Thymus (tissue), 11 donors: ENCODE measurements at regions not wholly inside any gene's neighbourhood (a gene's known extent, or its start where the extent isn't known, plus 50 kb on each side); places are given as distances from the start of the nearest gene placed in this dataset.

Experiments
- DNase-seq, 9 donors: peaks; one replicate each; pipeline ENCODE4 v3.0.0-alpha.2; 2013; ENCODE audit warnings: low spot score in 9 of 9, low read depth in 6 of 9, missing footprints in 1 of 9
- H3K27ac ChIP-seq, 2 donors: one replicate each; pipeline ENCODE4 v1.5.1; 2013; ENCODE audit warnings: control low read depth in 1 of 2, low read depth in 1 of 2, low read length in 1 of 2, mild to moderate bottlenecking in 1 of 2, moderate library complexity in 1 of 2
- H3K27me3 ChIP-seq, 2 donors: one replicate each; pipeline ENCODE4 v1.5.1; 2013; ENCODE audit warnings: low read length in 1 of 2; ENCODE audit not compliant: control insufficient read depth in 2 of 2, insufficient read depth in 1 of 2
- H3K36me3 ChIP-seq, 2 donors: one replicate each; pipeline ENCODE4 v1.5.1; 2013; ENCODE audit warnings: low read length in 1 of 2, mild to moderate bottlenecking in 1 of 2, moderate library complexity in 1 of 2; ENCODE audit not compliant: control insufficient read depth in 2 of 2, insufficient read depth in 2 of 2
- H3K4me1 ChIP-seq, 2 donors: one replicate each; pipeline ENCODE4 v1.5.1; 2013; ENCODE audit warnings: low read length in 2 of 2; ENCODE audit not compliant: control insufficient read depth in 2 of 2, insufficient read depth in 2 of 2
- H3K4me3 ChIP-seq, 2 donors: one replicate each; pipeline ENCODE4 v1.5.1; 2013; ENCODE audit warnings: low read length in 2 of 2, control low read depth in 1 of 2, mild to moderate bottlenecking in 1 of 2
- H3K9me3 ChIP-seq, 2 donors: one replicate each; pipeline ENCODE4 v1.5.1; 2013; ENCODE audit warnings: low read length in 1 of 2, mild to moderate bottlenecking in 1 of 2; ENCODE audit not compliant: control insufficient read depth in 2 of 2, insufficient read depth in 1 of 2
- WGBS: extraction: QIAGEN DNeasy Blood & Tissue Kit; methylation state at CpG from one replicate; pipeline ENCODE4 v1.1.7; 2013; 5-methylcytosine and 5-hydroxymethylcytosine counted together
- donor health status: healthy.

DNA sequence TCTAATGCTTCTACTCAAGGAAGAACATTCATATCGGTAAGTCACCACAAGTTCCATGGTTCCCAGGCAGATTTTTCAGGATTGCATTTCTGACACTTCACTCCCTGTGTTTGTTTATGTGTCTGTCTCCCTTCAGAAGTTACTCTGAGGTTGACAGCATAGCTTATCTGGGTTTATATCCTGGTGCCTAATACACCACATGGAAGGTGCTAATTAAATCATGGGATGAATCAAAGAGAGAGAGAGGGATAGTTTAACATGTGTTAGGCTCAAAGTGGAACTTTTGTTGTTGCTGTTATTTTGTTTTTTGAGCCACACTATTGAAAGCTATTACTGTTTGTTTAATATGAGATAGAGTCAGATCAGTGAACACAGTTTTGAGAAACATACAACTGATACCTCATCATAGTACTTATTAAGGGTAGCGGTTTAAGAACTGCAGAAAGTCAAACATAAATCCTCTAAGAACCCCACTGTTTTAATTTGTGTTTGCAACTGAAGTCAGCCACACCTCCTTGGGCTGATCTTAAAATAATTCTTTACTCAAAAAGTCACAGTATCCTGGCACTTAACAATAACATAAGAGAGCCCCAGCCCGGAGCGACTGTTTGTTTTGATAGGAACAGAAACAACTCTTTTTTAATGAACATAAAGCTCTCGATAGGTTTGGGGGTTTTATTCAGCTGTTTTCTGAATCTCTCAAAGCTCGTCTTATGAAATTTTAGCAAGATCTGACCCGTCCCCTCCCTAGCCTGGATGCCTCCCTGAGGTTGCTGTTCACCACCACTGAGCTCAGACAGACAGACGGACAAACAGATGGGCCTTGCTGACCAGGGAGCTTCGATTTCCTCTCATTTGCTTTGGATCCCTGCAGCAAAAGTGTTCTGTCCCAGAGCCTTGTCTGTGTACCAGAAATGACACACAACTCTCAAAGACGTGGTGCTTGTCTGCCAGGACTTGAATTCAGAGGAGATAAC, 98.3 kb upstream of the MYOCD start:
- Histone ChIP-seq H3K27me3 (no peaks in the 10 kb centered on the region), H3K4me1 (no peaks in the 10 kb centered on the region), H3K36me3 (no peaks in the 10 kb centered on the region), H3K9me3 (no peaks in the 10 kb centered on the region), H3K27ac (no peak overlapping the region), H3K4me3 (no peak overlapping the region)
- no peak for DNase-seq
- 69% methylated on average over 10 of the region's 10 CpGs for WGBS

DNA sequence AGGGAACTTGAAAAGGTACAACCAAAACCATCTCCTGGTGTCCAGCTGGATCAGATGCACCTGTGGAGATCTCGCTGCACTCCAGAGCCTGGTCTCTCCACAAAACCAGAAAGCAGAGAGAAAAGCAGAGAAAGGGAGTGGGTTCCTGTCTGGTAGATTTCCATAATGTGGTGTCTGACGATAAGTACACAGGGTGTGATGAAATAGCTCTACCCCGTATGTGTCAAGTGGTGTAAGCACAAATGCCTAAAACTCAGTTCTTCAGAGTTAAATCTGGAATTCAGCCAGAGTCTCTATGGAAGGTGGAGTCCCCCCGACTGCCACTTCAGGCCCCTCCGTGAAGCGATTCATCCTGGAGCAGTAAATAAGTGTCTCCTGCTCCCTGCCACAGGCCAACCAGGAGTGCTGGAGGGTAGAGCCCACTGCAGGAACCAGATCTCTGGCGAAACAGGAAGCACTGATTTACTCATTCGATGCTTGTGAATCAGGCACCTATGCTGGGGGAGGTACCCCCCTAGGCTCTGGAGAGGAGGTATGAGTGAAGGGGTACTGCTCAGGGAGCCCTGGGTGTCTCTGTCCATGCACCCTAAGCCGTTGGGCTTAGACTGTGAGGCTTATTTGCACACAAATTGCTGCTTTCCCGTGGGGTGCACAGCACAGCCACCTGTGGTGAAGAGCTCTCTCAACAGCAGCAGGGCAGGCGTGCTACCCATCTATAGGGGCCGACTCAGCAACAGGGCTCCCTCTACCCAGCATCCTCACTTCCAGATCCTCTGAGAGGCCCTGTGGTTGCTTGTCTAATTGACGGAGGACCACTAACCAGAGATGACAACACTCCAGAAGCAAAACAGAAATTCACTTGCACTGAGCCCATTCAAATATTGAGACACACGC, 97.1 kb upstream of the MYOCD start:
- Histone ChIP-seq H3K27ac (no peak overlapping the region), H3K36me3 (no peaks in the 10 kb centered on the region), H3K27me3 (no peaks in the 10 kb centered on the region), H3K4me1 (no peaks in the 10 kb centered on the region), H3K9me3 (no peaks in the 10 kb centered on the region), H3K4me3 (no peak overlapping the region)
- DNase-seq: no peak
- 57% methylated on average over 14 of the region's 14 CpGs for WGBS

DNA sequence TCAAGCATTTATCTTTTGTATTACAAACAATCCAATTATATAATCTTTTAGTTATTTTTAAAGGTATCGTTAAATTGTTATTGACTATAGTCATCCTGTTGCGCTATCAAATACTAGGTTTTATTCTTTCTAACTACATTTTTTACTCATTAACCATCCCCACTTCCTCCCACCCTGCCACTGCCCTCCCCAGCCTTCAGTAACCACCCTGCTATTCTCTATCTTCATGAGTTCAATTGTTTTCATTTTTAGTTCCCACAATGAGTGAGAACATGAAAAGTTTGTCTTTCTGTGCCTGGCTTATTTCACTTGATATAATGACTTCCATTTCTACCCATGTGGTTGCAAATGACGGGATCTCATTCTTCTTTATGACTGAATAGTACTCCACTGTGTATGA, 94.1 kb upstream of the MYOCD start:
- Histone ChIP-seq H3K4me3 (no peak overlapping the region), H3K4me1 (no peaks in the 10 kb centered on the region), H3K27ac (no peak overlapping the region), H3K9me3 (no peaks in the 10 kb centered on the region), H3K27me3 (no peaks in the 10 kb centered on the region), H3K36me3 (no peaks in the 10 kb centered on the region)
- DNase-seq: no peak
- WGBS: 95% methylated on average over 3 of the region's 3 CpGs

DNA sequence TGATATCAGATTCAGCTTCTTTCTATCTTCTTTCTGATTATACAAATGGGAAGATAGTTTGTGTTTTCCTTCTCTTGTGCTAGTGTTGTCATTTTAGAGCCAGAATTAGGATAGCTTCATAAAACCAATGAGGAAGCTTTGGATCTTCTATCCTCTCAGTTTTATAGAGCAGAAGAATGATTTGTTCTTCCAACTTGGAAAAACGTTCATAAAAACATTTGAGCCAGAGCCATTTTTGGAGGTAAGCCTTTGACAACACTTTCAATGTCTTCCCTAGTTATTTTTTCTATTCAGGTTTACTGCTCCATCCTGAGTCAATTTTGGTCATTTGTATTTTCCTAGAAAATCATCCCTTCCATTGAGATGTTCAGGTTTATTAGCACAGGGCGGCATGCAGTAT, 91.2 kb upstream of the MYOCD start:
- H3K27me3 ChIP-seq: no peaks in the 10 kb centered on the region
- H3K4me1 ChIP-seq: no peaks in the 10 kb centered on the region
- no peaks in the 10 kb centered on the region for H3K36me3 ChIP-seq
- H3K27ac ChIP-seq: no peak overlapping the region
- H3K9me3 ChIP-seq: no peaks in the 10 kb centered on the region
- 89% methylated on average over 2 of the region's 2 CpGs for WGBS
- no peak overlapping the region for H3K4me3 ChIP-seq
- DNase-seq: no peak

DNA sequence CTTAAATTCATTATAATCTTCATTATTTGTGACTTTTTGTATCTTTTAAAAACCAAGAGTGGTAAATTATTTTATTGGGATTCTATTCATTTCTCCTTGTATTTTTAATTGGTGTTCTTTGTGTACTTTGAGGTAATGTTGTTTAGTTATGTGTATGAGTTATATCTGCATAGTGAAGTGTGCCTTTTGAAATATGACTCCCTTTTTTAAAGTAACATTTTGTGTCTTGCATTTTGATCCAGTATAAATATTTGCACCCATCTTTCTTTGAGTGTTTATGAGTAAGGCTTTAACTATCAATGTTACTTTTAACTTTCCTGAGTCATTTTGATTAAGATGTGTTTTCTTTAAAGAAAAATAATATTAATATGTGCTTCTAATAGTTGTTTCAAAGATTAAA, 90.0 kb upstream of the MYOCD start:
- Histone ChIP-seq H3K9me3 (no peaks in the 10 kb centered on the region), H3K27me3 (no peaks in the 10 kb centered on the region), H3K4me3 (no peak overlapping the region), H3K36me3 (no peaks in the 10 kb centered on the region), H3K27ac (no peak overlapping the region), H3K4me1 (no peaks in the 10 kb centered on the region)
- DNase-seq: no peak

DNA sequence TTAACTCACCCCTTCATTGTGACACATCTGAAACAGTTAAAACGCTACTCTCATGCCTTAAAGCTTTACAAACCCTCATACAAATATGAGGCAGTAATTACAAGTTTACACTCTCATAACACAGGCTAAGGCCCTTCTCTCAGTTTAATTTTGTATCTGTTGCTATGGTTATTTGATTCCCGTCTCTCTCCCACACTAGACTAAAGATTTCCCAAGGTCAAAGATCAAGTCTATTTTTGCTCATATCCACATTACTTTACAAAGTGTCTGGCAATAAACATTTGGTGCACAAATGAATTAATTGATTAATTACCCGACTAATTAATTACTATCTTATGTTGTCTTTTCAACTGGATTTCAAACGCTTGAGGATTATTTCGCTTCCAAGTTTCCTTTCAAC, 86.4 kb upstream of the MYOCD start:
- H3K27ac ChIP-seq: no peak overlapping the region
- no peaks in the 10 kb centered on the region for H3K4me1 ChIP-seq
- no peaks in the 10 kb centered on the region for H3K36me3 ChIP-seq
- no peaks in the 10 kb centered on the region for H3K27me3 ChIP-seq
- H3K9me3 ChIP-seq: no peaks in the 10 kb centered on the region
- WGBS: 94% methylated on average over 5 of the region's 5 CpGs
- DNase-seq: no peak
- no peak overlapping the region for H3K4me3 ChIP-seq

DNA sequence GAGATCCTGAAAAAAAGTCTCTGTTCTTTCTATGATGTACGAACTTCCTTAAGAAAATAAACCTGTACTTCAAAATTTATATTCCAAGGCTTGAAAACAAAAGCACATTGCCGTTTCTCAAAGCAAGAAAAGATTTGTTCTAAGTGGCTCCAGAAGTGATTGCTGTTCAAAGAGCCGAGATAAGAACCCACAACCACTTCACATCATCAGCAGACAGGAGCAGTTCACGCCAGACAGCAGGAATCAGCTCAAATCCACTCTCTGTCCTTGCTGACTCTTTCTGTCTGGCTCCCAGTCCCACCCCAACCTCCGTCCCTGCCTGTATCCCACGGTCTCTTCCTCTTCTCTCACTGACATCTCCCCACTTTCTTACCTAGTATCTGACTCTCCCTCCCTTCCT, 85.0 kb upstream of the MYOCD start:
- no peaks in the 10 kb centered on the region for H3K36me3 ChIP-seq
- no peaks in the 10 kb centered on the region for H3K9me3 ChIP-seq
- 36% methylated on average over 6 of the region's 6 CpGs for WGBS
- no peak overlapping the region for H3K4me3 ChIP-seq
- H3K4me1 ChIP-seq: no peaks in the 10 kb centered on the region
- no peaks in the 10 kb centered on the region for H3K27me3 ChIP-seq
- DNase-seq: no peak
- no peak overlapping the region for H3K27ac ChIP-seq

DNA sequence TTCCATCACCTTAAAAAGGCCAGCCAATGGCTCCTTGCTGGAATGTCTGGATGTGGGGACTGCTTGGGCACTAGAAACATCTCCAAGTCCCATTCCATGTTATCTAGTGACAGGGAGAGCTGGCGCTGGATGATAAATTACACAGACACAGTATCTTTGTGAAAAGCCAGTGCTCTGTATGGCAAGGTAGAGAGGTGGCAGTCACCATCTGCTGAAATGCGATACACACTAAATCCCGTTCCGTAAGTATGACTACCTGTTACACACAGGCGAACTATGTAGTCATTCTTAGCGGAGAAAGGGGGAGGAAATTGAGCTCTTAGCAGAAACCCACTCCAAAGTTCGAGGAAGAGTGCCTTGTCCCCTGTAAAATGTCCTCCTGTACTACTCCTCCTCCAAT, 81.0 kb upstream of the MYOCD start:
- no peak for DNase-seq
- Histone ChIP-seq H3K36me3 (no peaks in the 10 kb centered on the region), H3K27ac (no peak overlapping the region), H3K27me3 (no peaks in the 10 kb centered on the region), H3K4me1 (no peaks in the 10 kb centered on the region), H3K4me3 (no peak overlapping the region), H3K9me3 (no peaks in the 10 kb centered on the region)
- 85% methylated on average over 7 of the region's 7 CpGs for WGBS

DNA sequence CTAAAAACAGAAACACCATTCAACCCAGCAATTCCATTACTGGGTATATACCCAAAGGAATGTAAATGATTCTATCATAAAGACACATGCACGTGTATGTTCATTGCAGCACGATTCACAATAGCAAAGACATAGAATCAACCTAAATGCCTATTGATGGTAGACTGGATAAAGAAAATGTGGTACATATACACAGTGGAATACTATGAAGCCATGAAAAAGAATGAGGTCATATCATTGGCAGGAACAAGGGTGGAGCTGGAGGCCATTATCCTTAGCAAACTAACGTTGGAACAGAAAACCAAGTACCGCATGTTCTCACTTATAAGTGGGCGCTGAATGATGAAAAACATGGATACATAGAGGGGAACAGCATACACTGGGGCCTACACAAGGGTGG, 77.2 kb upstream of the MYOCD start:
- no peak overlapping the region for H3K27ac ChIP-seq
- no peaks in the 10 kb centered on the region for H3K9me3 ChIP-seq
- H3K4me1 ChIP-seq: no peaks in the 10 kb centered on the region
- H3K27me3 ChIP-seq: no peaks in the 10 kb centered on the region
- no peaks in the 10 kb centered on the region for H3K36me3 ChIP-seq
- no peak for DNase-seq
- no peak overlapping the region for H3K4me3 ChIP-seq
- 96% methylated on average over 5 of the region's 5 CpGs for WGBS
